Activated T-helper 2 cell treated with anti-CD3 and anti-CD28 coated beads, Interferon-gamma antibody, Interleukin-2, Interleukin-4, amounts not matched to agents 10 μg/mL and 5 μg/mL and 100 μg/mL, durations not matched to agents 14 hours and 24 hours and 36 hours (primary cell): ENCODE measurements at regions not wholly inside any gene's neighbourhood (a gene's known extent, or its start where the extent isn't known, plus 50 kb on each side); places are given as distances from the start of the nearest gene placed in this dataset.

ENCODE experiments used
- DNase-seq: peaks from one replicate; pipeline ENCODE4 v3.0.0; 2021; ENCODE audit warnings: low spot score
- H3K27ac Mint-ChIP-seq: one replicate; pipeline ENCODE4 v1.8.0; 2021; ENCODE audit warnings: mixed read lengths
- H3K27me3 Mint-ChIP-seq: one replicate; pipeline ENCODE4 v1.8.0; 2021; ENCODE audit warnings: low read depth, mixed read lengths
- H3K36me3 Mint-ChIP-seq: one replicate; pipeline ENCODE4 v1.8.0; 2021; ENCODE audit warnings: low read depth, mixed read lengths
- H3K4me1 Mint-ChIP-seq: one replicate; pipeline ENCODE4 v1.8.0; 2021; ENCODE audit warnings: low read depth, mixed read lengths
- H3K4me3 Mint-ChIP-seq: one replicate; pipeline ENCODE4 v1.8.0; 2021; ENCODE audit warnings: low read depth, mild to moderate bottlenecking, moderate library complexity, mixed read lengths
- H3K9me3 Mint-ChIP-seq: one replicate; pipeline ENCODE4 v1.8.0; 2021; ENCODE audit warnings: mixed read lengths
- intact Hi-C: fragments of 100-400 bp; cut with micrococcal nuclease; formaldehyde crosslinking; loops from one replicate; pipeline ENCODE4 v1.15.1; 2023

DNA sequence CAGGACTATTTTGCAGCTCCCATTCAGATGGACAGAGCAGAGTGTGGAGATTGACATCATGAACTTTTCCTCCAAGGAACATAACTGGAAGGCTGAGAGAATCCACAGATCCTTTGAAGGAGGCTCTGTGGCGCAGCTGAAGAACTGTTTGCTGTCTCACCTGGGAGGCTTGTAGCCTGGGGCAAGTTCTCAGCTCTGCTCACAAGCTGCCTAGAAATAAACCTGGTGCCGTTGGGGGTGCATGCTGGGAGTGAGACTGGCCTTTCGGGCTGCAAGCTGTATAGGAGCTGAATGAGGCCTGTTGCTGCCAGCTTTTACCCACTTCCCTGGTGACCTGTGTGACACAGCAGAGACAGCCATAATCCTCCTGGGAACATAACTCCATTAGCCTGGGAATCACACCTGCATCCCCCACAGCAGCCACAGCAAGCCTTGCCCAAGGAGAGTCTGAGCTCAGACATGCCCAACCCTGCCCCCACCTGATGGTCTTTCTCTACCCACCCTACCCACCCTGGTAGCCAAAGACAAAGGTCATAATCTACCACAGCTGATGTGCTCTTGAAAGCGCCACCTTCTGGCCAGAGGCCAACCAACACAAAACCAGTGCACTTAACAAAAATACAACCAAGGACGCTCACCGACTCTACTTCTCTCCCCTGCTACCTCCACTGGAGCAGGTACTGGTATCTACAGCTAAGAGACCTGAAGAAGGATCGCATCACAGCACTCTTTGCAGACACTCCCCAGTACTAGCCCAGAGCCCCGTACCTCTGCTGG is 205.1 kb upstream of the MRPS30 start:
- Mint-ChIP-seq H3K4me1 (no peaks in the 10 kb centered on the region), H3K27ac (no peak overlapping the region), H3K27me3 (no peaks in the 10 kb centered on the region), H3K36me3 (no peaks in the 10 kb centered on the region), H3K4me3 (no peak overlapping the region), H3K9me3 (peaks cover 57% of the 10 kb centered on the region)
- DNase-seq: no peak
- intact Hi-C loops: no loop called here

DNA sequence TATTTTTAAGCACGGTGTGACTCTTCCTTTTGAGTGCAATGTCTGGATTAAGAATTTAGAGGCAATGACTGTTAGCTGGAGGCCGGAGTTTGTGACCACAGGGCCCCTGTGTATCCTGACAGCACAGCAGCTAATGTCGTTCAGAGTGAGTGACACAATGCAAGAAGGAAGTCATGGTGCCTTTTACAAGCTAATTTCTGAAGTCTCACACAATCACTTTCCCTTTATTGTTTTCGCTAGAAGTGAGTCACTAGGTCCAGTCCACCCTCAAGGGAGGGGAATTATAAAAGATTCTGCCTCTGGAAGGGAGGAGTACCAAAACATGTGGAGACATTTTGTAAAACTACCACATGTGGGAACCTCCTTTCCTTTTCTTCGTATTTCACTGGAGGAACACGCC is 185.5 kb upstream of the FGF10 start:
- Mint-ChIP-seq H3K27me3 (no peaks in the 10 kb centered on the region), H3K9me3 (peaks cover 37% of the 10 kb centered on the region), H3K4me3 (no peak overlapping the region), H3K4me1 (no peaks in the 10 kb centered on the region), H3K27ac (no peak overlapping the region), H3K36me3 (no peaks in the 10 kb centered on the region)
- intact Hi-C loops: no loop called here
- no peak for DNase-seq

DNA sequence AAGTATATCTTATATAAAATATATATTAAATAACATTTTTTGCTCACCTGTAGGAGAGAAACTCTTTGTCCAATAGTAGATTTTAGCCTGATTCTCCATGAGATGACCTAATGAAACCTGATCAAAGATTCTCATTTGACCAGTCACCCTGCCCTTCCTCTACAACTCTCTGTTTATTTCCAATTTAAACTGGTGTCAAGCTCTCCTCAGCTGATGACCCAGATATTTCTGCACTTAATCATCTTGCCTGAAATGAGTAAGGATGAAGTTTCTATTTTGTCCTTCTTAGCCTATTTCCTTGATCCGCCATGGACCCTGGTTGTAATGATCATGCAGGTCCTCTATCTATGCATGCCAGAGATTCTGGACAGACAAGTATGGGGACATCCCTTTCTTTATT is 179.3 kb upstream of the FGF10 start:
- Mint-ChIP-seq H3K36me3 (no peaks in the 10 kb centered on the region), H3K4me1 (no peaks in the 10 kb centered on the region), H3K4me3 (no peak overlapping the region), H3K9me3 (peaks cover 19% of the 10 kb centered on the region), H3K27ac (no peak overlapping the region), H3K27me3 (no peaks in the 10 kb centered on the region)
- intact Hi-C loops: no loop called here
- DNase-seq: no peak

DNA sequence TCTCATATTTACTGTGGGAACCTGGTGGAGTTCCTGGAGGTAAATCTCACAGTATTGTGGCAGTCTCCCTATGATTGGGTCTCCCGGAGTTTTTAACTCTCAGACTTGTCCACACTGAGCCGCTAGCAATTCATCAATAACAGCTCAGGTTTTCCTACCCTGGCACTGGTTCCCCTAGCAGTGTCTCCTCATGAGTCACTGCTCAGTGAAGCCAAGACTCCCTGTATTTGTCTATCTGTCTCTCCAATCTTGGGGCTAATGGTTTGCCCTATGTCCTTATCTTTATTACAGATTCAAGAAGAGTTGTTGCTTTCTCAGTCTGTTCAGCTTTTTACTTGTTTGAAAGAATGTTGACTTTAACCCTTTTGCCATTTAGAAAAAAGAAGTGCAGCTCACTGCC is 176.7 kb upstream of the FGF10 start:
- Mint-ChIP-seq H3K36me3 (no peaks in the 10 kb centered on the region), H3K4me1 (no peaks in the 10 kb centered on the region)

DNA sequence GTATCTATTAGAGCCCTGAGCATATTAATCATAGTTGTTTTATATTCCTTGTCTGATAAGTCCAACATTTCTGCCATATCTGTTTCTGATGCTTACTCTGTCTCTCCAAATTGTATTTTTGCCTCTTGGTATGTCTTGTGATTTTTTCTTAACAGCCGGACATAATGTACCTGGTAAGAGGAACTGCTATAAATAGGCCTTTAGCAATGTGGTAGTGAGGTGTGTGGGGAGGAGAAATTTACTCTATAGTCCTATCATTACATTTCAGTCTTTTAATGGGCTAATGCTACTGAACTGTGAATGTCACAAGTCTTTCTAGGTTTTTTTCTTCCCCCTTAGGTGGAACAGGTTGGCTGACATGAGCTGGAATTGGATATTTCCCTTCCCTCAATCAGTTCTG is 176.1 kb upstream of the FGF10 start:
- DNase-seq: no peak
- peaks cover 5% of the 10 kb centered on the region for H3K9me3 Mint-ChIP-seq
- no peaks in the 10 kb centered on the region for H3K4me1 Mint-ChIP-seq
- intact Hi-C loops: no loop called here
- no peaks in the 10 kb centered on the region for H3K36me3 Mint-ChIP-seq
- no peaks in the 10 kb centered on the region for H3K27me3 Mint-ChIP-seq
- no peak overlapping the region for H3K27ac Mint-ChIP-seq
- H3K4me3 Mint-ChIP-seq: no peak overlapping the region

More for the DNA sequence above, 176.7 kb upstream of the FGF10 start:
- Mint-ChIP-seq H3K27ac (no peak overlapping the region), H3K4me3 (no peak overlapping the region), H3K9me3 (peaks cover 8% of the 10 kb centered on the region), H3K27me3 (no peaks in the 10 kb centered on the region)
- intact Hi-C loops: no loop called here
- no peak for DNase-seq

DNA sequence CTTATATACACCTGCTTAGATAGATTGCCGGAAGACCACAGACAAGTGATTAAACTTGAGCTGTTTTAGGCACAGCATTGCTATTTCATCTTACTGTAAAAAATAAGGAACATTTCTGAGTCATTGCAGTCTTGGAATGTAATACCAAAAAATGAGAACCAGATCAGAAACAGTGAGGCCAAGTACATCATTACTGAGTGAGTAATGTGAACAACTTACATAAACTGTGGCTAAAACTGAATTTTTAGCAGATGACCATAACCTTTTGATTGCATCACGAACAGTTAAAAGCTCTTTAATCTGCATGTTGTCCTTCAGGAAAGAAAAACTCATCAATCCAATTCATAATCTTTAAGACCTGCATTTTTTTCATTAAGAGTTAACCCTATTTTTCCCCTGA is 157.1 kb upstream of the FGF10 start:
- H3K27me3 Mint-ChIP-seq: no peaks in the 10 kb centered on the region
- no peak overlapping the region for H3K27ac Mint-ChIP-seq
- H3K4me1 Mint-ChIP-seq: no peaks in the 10 kb centered on the region
- no peak for DNase-seq
- H3K4me3 Mint-ChIP-seq: no peak overlapping the region
- H3K9me3 Mint-ChIP-seq: no peaks in the 10 kb centered on the region
- intact Hi-C loops: no loop called here
- no peaks in the 10 kb centered on the region for H3K36me3 Mint-ChIP-seq

DNA sequence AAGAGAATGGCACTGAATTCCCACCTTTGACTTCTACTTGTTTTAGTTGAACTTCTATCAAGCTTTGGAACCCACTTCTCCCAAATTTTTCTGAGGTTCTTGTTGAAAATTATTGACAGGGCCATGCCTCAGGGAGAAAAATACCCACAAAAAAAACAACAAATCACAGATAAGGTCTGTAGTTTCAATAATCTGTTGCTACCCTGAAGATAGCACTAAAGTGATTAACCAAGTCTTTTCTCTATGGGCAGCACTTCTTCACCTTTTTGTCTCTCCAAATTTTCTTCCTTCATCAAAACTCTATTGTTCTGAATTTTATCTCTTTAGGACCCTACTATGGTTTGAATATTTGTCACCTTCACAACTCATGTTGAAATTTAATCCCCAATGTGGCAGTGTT is 154.3 kb upstream of the FGF10 start:
- Mint-ChIP-seq H3K4me1 (no peaks in the 10 kb centered on the region), H3K9me3 (no peaks in the 10 kb centered on the region), H3K27me3 (no peaks in the 10 kb centered on the region), H3K4me3 (no peak overlapping the region), H3K36me3 (no peaks in the 10 kb centered on the region), H3K27ac (no peak overlapping the region)
- intact Hi-C loops: no loop called here
- no peak for DNase-seq

DNA sequence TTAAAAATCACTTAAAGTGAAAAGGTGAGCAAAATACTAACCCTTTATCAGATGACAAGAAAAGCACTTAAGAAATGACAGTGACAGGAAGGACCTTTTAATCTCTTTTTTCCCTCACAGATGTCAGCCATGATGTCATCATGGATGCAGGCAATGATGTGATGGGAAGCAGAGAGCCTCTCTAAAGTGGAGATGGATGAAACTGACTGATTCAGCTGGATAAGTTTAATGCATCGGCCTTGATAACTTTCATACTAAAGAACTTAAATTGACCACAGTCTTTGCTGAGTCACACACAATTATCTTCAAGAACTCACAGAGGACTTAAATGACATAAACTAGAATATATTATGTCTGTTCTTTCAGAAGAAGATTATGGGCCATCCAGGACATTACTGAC is 153.2 kb upstream of the FGF10 start:
- no peak for DNase-seq
- no peak overlapping the region for H3K27ac Mint-ChIP-seq
- H3K36me3 Mint-ChIP-seq: no peaks in the 10 kb centered on the region
- intact Hi-C loops: no loop called here
- no peaks in the 10 kb centered on the region for H3K27me3 Mint-ChIP-seq
- H3K4me1 Mint-ChIP-seq: no peaks in the 10 kb centered on the region
- H3K9me3 Mint-ChIP-seq: no peaks in the 10 kb centered on the region
- H3K4me3 Mint-ChIP-seq: no peak overlapping the region

DNA sequence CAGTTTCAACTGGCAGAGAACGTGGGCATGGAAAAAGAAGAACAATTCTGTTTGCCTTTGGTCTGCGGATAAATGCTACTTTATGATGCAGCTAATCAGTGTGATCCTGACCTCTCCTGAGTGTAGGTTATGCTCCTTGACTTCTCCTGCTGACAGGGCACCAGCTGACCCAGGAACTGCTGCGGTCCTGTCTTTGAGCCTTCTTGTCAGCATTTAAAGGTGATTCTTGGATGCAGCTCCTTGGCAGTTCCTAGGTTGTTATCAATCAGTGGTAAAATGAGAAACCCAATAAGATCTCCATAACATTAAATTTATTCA is 150.3 kb upstream of the FGF10 start:
- no peaks in the 10 kb centered on the region for H3K36me3 Mint-ChIP-seq
- no peak for DNase-seq
- H3K27ac Mint-ChIP-seq: no peak overlapping the region
- intact Hi-C loops: no loop called here
- no peaks in the 10 kb centered on the region for H3K9me3 Mint-ChIP-seq
- H3K4me3 Mint-ChIP-seq: no peak overlapping the region
- H3K27me3 Mint-ChIP-seq: no peaks in the 10 kb centered on the region
- H3K4me1 Mint-ChIP-seq: no peaks in the 10 kb centered on the region

DNA sequence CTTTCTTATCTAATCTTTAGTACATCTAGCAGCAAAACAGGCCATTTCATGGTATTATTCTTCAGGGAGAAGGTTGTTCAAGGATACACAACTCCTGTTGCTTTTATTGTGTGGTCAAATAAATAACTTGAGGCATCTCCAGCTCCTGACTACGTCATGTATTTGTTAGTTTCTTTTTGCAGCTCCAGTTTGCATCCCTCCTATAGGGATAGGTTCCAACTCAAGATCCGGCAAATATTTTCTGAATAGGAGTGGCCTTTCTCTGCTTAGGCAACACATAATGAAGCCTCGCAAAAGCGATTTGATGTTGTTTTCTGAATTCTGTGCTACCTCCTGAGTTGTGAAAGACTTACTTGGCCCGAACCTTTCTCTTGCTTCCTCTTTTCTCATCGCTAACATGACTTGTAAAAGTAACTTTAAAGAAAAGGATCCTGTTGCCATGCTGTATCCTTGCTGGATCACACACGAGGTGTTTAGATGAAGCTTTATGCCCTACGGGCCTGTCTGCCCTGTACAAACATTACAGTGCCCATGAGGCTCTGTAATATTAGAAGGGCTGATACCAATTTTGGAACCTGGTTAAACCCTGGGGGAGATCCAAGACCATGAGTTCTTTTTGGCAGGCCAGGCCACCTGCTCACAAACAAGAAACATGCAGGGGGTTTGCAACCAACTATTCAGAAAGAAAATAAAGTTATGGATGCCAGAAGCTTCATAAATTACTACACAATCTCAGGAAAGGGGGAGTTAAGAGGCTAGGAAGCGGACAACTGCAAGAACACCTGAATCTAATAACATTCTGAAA is 149.8 kb upstream of the FGF10 start:
- H3K36me3 Mint-ChIP-seq: no peaks in the 10 kb centered on the region
- no peaks in the 10 kb centered on the region for H3K27me3 Mint-ChIP-seq
- no peak for DNase-seq
- H3K27ac Mint-ChIP-seq: no peak overlapping the region
- H3K4me3 Mint-ChIP-seq: no peak overlapping the region
- H3K9me3 Mint-ChIP-seq: no peaks in the 10 kb centered on the region
- intact Hi-C loops: no loop called here
- no peaks in the 10 kb centered on the region for H3K4me1 Mint-ChIP-seq

DNA sequence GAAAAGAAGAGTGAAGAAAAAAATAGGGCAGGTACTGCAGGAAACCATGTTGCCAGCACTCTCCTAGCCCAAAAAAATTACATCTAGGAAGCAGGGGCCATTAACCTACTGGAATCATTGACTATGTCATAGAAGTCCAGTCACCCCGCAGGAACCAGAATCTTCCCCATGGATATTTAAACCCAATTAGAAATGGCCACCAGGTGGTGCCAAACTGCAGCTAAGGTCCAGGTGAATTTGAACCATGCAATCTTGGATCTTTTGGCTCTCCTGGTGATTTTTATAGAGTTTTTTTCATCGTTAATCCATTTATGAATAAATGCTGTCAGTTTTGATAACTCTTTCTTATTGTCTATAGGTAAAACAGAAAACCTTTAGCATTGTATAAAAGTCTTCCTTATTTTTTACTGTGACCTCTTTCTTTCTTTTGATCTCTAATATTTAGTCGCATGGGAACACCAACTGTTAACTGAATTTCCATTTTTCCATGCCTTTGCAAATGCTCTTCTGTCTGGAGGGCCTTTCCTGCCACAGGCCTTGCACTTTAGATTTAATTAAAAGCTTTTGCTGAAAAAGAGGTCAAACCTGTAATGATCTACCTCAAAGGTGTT is 147.5 kb upstream of the FGF10 start:
- H3K9me3 Mint-ChIP-seq: no peaks in the 10 kb centered on the region
- intact Hi-C loops: loop anchor here (2.0 kb wide), 1 partner anchor 238 kb away; no protein-coding TSS in a partner anchor
- no peaks in the 10 kb centered on the region for H3K27me3 Mint-ChIP-seq
- no peaks in the 10 kb centered on the region for H3K4me1 Mint-ChIP-seq
- no peak overlapping the region for H3K4me3 Mint-ChIP-seq
- H3K36me3 Mint-ChIP-seq: no peaks in the 10 kb centered on the region
- DNase-seq: no peak
- H3K27ac Mint-ChIP-seq: no peak overlapping the region

DNA sequence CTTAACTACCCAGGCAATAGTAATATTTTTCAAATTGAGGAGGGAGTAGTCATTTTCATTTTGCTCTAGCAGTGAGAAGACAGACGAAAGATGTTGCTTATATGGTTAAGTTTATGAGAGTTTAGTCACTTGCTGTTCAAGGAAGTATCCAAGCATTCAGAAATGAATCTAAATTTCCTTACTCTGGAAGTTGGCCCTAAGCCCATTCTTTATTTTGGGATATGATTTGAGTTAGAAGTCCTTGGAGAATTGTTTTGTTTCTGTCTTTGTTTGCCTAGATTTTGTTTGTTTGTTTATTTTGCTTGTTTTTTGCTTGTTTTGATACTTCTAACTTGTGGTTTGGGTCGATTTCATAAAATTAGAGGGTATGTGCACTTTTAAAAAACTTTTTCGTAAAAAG is 146.4 kb upstream of the FGF10 start:
- H3K4me1 Mint-ChIP-seq: no peaks in the 10 kb centered on the region
- no peak overlapping the region for H3K4me3 Mint-ChIP-seq
- no peaks in the 10 kb centered on the region for H3K9me3 Mint-ChIP-seq
- DNase-seq: no peak
- no peaks in the 10 kb centered on the region for H3K36me3 Mint-ChIP-seq
- intact Hi-C loops: loop anchor here (2.0 kb wide), 1 partner anchor 239 kb away; no protein-coding TSS in a partner anchor
- H3K27ac Mint-ChIP-seq: no peak overlapping the region
- no peaks in the 10 kb centered on the region for H3K27me3 Mint-ChIP-seq

DNA sequence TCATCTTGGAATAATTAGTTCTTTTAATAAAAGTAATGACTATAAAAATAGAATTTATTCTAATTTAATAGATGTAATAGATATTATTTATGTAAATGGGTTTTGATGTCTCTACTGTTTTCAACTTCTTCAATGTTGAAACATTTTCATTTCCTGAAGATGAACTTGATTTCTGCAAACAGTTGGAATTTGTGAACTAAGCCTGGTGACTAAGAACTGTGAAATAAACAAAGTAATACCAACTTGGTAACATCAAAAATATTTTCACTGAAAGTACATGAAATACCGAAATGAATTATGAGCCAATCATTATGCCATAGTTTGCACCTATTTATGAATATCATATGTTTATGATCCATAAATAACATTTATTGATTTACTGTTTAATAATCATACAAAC is 143.8 kb upstream of the FGF10 start:
- DNase-seq: no peak
- H3K27ac Mint-ChIP-seq: no peak overlapping the region

More for the DNA sequence above, 143.8 kb upstream of the FGF10 start:
- H3K4me1 Mint-ChIP-seq: no peaks in the 10 kb centered on the region
- H3K9me3 Mint-ChIP-seq: peaks cover 3% of the 10 kb centered on the region
- no peaks in the 10 kb centered on the region for H3K27me3 Mint-ChIP-seq
- H3K36me3 Mint-ChIP-seq: no peaks in the 10 kb centered on the region
- no peak overlapping the region for H3K4me3 Mint-ChIP-seq
- intact Hi-C loops: no loop called here
